H9 (cell line): ENCODE measurements at regions not wholly inside any gene's neighbourhood (a gene's known extent, or its start where the extent isn't known, plus 50 kb on each side); places are given as distances from the start of the nearest gene placed in this dataset.

Experiments
- DNase-seq: peaks from one replicate; pipeline ENCODE4 v3.0.0-alpha.2; 2017
- H2AFZ ChIP-seq: one replicate; pipeline ENCODE4 v1.6.1; 2013; ENCODE audit warnings: mild to moderate bottlenecking, low read length, control low read depth, moderate library complexity
- H2AK5ac ChIP-seq: 2 replicates; pipeline ENCODE4 v1.6.1; 2013; ENCODE audit warnings: low read length, control low read depth, mixed read lengths; ENCODE audit not compliant: insufficient read length
- H2BK120ac ChIP-seq: one replicate; pipeline ENCODE4 v1.6.1; 2013; ENCODE audit warnings: low read depth, mild to moderate bottlenecking, low read length, control low read depth, inconsistent platforms; ENCODE audit not compliant: poor library complexity, severe bottlenecking
- H2BK12ac ChIP-seq: 2 replicates; pipeline ENCODE4 v1.6.1; 2013; ENCODE audit warnings: low read length, control low read depth, mixed read lengths, low read depth; ENCODE audit not compliant: insufficient read length
- H2BK15ac ChIP-seq: 2 replicates; pipeline ENCODE4 v1.6.1; 2013; ENCODE audit warnings: low read depth, low read length, control low read depth
- H2BK20ac ChIP-seq: one replicate; pipeline ENCODE4 v1.6.1; 2013; ENCODE audit warnings: low read depth, mild to moderate bottlenecking, low read length, control low read depth, inconsistent platforms; ENCODE audit not compliant: poor library complexity, severe bottlenecking
- H2BK5ac ChIP-seq: 2 replicates; pipeline ENCODE4 v1.6.1; 2013; ENCODE audit warnings: low read length, control low read depth, mixed read lengths; ENCODE audit not compliant: insufficient read length
- H3K14ac ChIP-seq: 2 replicates; pipeline ENCODE4 v1.6.1; 2013; ENCODE audit warnings: low read length, control low read depth; ENCODE audit not compliant: insufficient read depth
- H3K18ac ChIP-seq: 2 replicates; pipeline ENCODE4 v1.6.1; 2013; ENCODE audit warnings: low read depth, mild to moderate bottlenecking, mixed read lengths, low read length, control low read depth; ENCODE audit not compliant: insufficient read length
- H3K23ac ChIP-seq: 2 replicates; pipeline ENCODE4 v1.6.1; 2013; ENCODE audit warnings: low read length, control low read depth, mixed read lengths, low read depth; ENCODE audit not compliant: insufficient read length
- H3K23me2 ChIP-seq: 2 replicates; pipeline ENCODE4 v1.6.1; 2013; ENCODE audit warnings: low read depth, mild to moderate bottlenecking, mixed read lengths, low read length, control low read depth; ENCODE audit not compliant: insufficient read length, poor library complexity, severe bottlenecking
- H3K27ac ChIP-seq: 2 replicates; pipeline ENCODE4 v1.5.1; 2013; ENCODE audit warnings: low read length, control low read depth, mixed read lengths, low read depth; ENCODE audit not compliant: insufficient read length
- H3K27me3 ChIP-seq: 2 replicates; pipeline ENCODE4 v1.6.1; 2013; ENCODE audit warnings: low read length, control low read depth, inconsistent platforms; ENCODE audit not compliant: insufficient read depth
- H3K4ac ChIP-seq: 2 replicates; pipeline ENCODE4 v1.6.1; 2013; ENCODE audit warnings: low read depth, mild to moderate bottlenecking, control low read depth, inconsistent platforms, low read length, moderate library complexity
- H3K4me1 ChIP-seq: 2 replicates; pipeline ENCODE4 v1.6.1; 2013; ENCODE audit warnings: low read length, control low read depth, inconsistent platforms; ENCODE audit not compliant: insufficient read depth
- H3K4me2 ChIP-seq: 2 replicates; pipeline ENCODE4 v1.6.1; 2013; ENCODE audit warnings: low read length, control low read depth, mixed read lengths; ENCODE audit not compliant: insufficient read length, insufficient read depth
- H3K56ac ChIP-seq: 2 replicates; pipeline ENCODE4 v1.6.1; 2013; ENCODE audit warnings: low read depth, mild to moderate bottlenecking, mixed read lengths, low read length, control low read depth; ENCODE audit not compliant: insufficient read length
- H3K79me1 ChIP-seq: 2 replicates; pipeline ENCODE4 v1.6.1; 2013; ENCODE audit warnings: low read depth, mild to moderate bottlenecking, moderate library complexity, low read length, control low read depth, inconsistent platforms; ENCODE audit not compliant: insufficient read depth, poor library complexity, severe bottlenecking
- H3K79me2 ChIP-seq: 2 replicates; pipeline ENCODE4 v1.6.1; 2013; ENCODE audit warnings: low read length, control low read depth, inconsistent platforms; ENCODE audit not compliant: insufficient read depth
- H3K9ac ChIP-seq: 2 replicates; pipeline ENCODE4 v1.6.1; 2013; ENCODE audit warnings: low read length, control low read depth, mixed read lengths; ENCODE audit not compliant: insufficient read length; ENCODE audit errors: extremely low read depth
- H3K9me3 ChIP-seq: one replicate; pipeline ENCODE4 v1.6.1; 2013; ENCODE audit warnings: low read depth, low read length, inconsistent platforms; ENCODE audit not compliant: control insufficient read depth
- H3T11ph ChIP-seq: one replicate; pipeline ENCODE4 v1.6.1; 2013; ENCODE audit warnings: mild to moderate bottlenecking, low read length, control low read depth, inconsistent platforms
- H4K20me1 ChIP-seq: one replicate; pipeline ENCODE4 v1.6.1; 2013; ENCODE audit not compliant: control insufficient read depth, insufficient read length, insufficient read depth
- H4K5ac ChIP-seq: 2 replicates; pipeline ENCODE4 v1.6.1; 2013; ENCODE audit warnings: low read depth, mild to moderate bottlenecking, mixed read lengths, low read length, control low read depth; ENCODE audit not compliant: insufficient read length
- H4K8ac ChIP-seq: replicated peaks from 2 replicates; pipeline ENCODE4 v1.6.1; 2013; ENCODE audit warnings: low read length, control low read depth, mixed read lengths, low read depth; ENCODE audit not compliant: insufficient read length
- H4K91ac ChIP-seq: 2 replicates; pipeline ENCODE4 v1.6.1; 2013; ENCODE audit warnings: low read depth, mild to moderate bottlenecking, moderate library complexity, mixed read lengths, low read length, control low read depth; ENCODE audit not compliant: insufficient read length
- H3K27ac Mint-ChIP-seq, 3 experiments: 2 replicates in 2 of 3; 3 replicates in 1 of 3; pipeline ENCODE4 v1.8.0; 2020 to 2021; ENCODE audit warnings: mixed read lengths in 3 of 3, mild to moderate bottlenecking in 1 of 3, moderate library complexity in 1 of 3
- H3K27me3 Mint-ChIP-seq: 2 replicates; pipeline ENCODE4 v1.8.0; 2021; ENCODE audit warnings: low read depth, mild to moderate bottlenecking, moderate library complexity, mixed read lengths
- H3K36me3 Mint-ChIP-seq, 3 experiments: 2 replicates in 2 of 3; 3 replicates in 1 of 3; pipeline ENCODE4 v1.8.0; 2020 to 2021; ENCODE audit warnings: low read depth in 3 of 3, mixed read lengths in 3 of 3; ENCODE audit not compliant: insufficient read depth in 1 of 3
- H3K4me1 Mint-ChIP-seq, 2 experiments: 2 replicates each; pipeline ENCODE4 v1.8.0; 2020; ENCODE audit warnings: mixed read lengths in 2 of 2
- H3K4me3 Mint-ChIP-seq, 2 experiments: 2 replicates in 1 of 2; 3 replicates in 1 of 2; pipeline ENCODE4 v1.8.0; 2020 to 2021; ENCODE audit warnings: mild to moderate bottlenecking in 2 of 2, mixed read lengths in 2 of 2, moderate library complexity in 1 of 2
- H3K9me3 Mint-ChIP-seq, 2 experiments: 2 replicates in 1 of 2; 3 replicates in 1 of 2; pipeline ENCODE4 v1.8.0; 2020; ENCODE audit warnings: mild to moderate bottlenecking in 2 of 2, mixed read lengths in 2 of 2, moderate library complexity in 1 of 2
- WGBS: extraction: QIAGEN DNeasy Blood & Tissue Kit; methylation state at CpG from one replicate; pipeline ENCODE4 v1.1.7; 2013; ENCODE audit warnings: missing lambda C conversion rate, low lambda C conversion rate, mixed read lengths; ENCODE audit not compliant: insufficient read length; ENCODE audit errors: extremely low coverage; 5-methylcytosine and 5-hydroxymethylcytosine counted together
- TF ChIP-seq, protein P1 (sequence below): fragments of 200-600 bp; sonication (generic); conservative IDR thresholded peaks from 3 replicates; pipeline ENCODE4 v1.8.0; 2021; ENCODE audit warnings: antibody characterized with exemption, mild to moderate bottlenecking

DNA sequence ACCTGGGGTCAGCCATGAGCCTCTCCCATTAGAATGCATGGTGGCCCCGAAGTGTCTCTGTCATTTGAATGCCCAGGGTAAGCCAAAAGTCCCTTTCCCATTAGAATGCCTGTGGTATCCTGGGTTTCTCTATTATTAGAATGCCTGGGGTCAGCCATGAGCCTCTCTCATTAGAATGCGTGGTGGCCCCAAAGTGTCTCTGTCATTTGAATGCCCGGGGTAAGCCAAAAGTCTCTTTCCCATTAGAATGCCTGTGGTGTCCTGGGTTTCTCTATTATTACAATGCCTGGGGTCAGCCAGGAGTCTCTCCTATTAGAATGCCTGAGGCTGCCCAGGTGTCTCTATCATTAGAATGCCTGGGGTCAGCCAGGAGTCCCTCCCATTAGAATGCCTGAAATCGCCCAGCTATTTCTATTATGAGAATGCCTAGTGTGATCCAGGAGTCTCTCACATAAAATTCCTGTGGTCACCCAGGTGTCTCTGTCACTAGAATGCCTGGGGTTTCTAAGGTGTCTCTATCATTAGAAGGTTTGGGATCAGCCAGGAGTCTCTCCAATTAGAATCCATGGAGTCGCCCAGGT lies 65.5 kb downstream of the RNF187 start:
- Mint-ChIP-seq H3K4me3 (no peak overlapping the region), H3K9me3 (peaks cover 20 to 35% of the 10 kb centered on the region in 2 experiments), H3K36me3 (no peaks in the 10 kb centered on the region; a peak in 1 of 7 replicates), H3K27me3 (peaks cover 85% of the 10 kb centered on the region), H3K27ac (no peak overlapping the region), H3K4me1 (peaks cover 0 to 4% of the 10 kb centered on the region in 2 experiments; a peak in 2 of 4 replicates)
- H4K20me1 ChIP-seq, result no peaks in the 10 kb centered on the region
- H2BK15ac ChIP-seq, result no peak overlapping the region
- no peak overlapping the region for H3K4ac ChIP-seq
- H2AK5ac ChIP-seq, result no peak overlapping the region
- no CpG with 5 or more reads among the region's 5 CpGs for WGBS
- H3K18ac ChIP-seq, result no peak overlapping the region
- H3K27ac ChIP-seq, result no peak overlapping the region
- H3K4me1 ChIP-seq, result no peaks in the 10 kb centered on the region
- H4K8ac ChIP-seq, result no peak overlapping the region
- H3K9ac ChIP-seq, result no peak overlapping the region
- no peak overlapping the region for H2BK120ac ChIP-seq
- no peak overlapping the region for H4K5ac ChIP-seq
- H3K23me2 ChIP-seq, result no peaks in the 10 kb centered on the region
- H2AFZ ChIP-seq, result no peak overlapping the region
- H3K56ac ChIP-seq, result no peak overlapping the region
- no peaks in the 10 kb centered on the region for H3K79me2 ChIP-seq
- no peaks in the 10 kb centered on the region for H3K9me3 ChIP-seq
- H3K14ac ChIP-seq, result no peak overlapping the region
- no peak overlapping the region for H2BK12ac ChIP-seq
- H3K4me2 ChIP-seq, result no peak overlapping the region
- H3T11ph ChIP-seq, result no peak overlapping the region
- H4K91ac ChIP-seq, result no peak overlapping the region
- no peaks in the 10 kb centered on the region for H3K79me1 ChIP-seq
- no peak overlapping the region for H3K23ac ChIP-seq
- H2BK5ac ChIP-seq, result no peak overlapping the region
- H3K27me3 ChIP-seq, result peaks cover 49% of the 10 kb centered on the region
- DNase-seq, result no peak
- TF ChIP-seq, protein P1, sequence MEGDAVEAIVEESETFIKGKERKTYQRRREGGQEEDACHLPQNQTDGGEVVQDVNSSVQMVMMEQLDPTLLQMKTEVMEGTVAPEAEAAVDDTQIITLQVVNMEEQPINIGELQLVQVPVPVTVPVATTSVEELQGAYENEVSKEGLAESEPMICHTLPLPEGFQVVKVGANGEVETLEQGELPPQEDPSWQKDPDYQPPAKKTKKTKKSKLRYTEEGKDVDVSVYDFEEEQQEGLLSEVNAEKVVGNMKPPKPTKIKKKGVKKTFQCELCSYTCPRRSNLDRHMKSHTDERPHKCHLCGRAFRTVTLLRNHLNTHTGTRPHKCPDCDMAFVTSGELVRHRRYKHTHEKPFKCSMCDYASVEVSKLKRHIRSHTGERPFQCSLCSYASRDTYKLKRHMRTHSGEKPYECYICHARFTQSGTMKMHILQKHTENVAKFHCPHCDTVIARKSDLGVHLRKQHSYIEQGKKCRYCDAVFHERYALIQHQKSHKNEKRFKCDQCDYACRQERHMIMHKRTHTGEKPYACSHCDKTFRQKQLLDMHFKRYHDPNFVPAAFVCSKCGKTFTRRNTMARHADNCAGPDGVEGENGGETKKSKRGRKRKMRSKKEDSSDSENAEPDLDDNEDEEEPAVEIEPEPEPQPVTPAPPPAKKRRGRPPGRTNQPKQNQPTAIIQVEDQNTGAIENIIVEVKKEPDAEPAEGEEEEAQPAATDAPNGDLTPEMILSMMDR, result no peak
- no peak overlapping the region for H2BK20ac ChIP-seq
